ENCODE measurements at regions not wholly inside any gene's neighbourhood (a gene's known extent, or its start where the extent isn't known, plus 50 kb on each side); places are given as distances from the start of the nearest gene placed in this dataset.

- ChIA-PET CTCF (no interaction called here), POLR2A (no interaction called here)
- H3K4me3 ChIP-seq (ENCODE audit: control insufficient read depth in 1 of 7, extremely low read depth in 1 of 7, insufficient read depth in 4 of 7, low read depth in 2 of 7, low read length in 6 of 7), result no peak overlapping the region
- H3K36me3 ChIP-seq (ENCODE audit: control insufficient read depth in 4 of 4, insufficient read depth in 4 of 4, low read length in 3 of 4), result peaks cover 0 to 5% (median 0%) of the 10 kb centered on the region in 4 experiments
- DNase-seq, result no peak
- 81% methylated on average over 3 of the region's 3 CpGs for WGBS (ENCODE audit: insufficient coverage)
- H3K27me3 ChIP-seq (replicated peaks in 2 of 5; ENCODE audit: control insufficient read depth in 4 of 5, insufficient read depth in 5 of 5, low read length in 4 of 5), result no peaks in the 10 kb centered on the region
- H3K4me1 ChIP-seq (ENCODE audit: control extremely low read depth in 1 of 4, control insufficient read depth in 4 of 4, insufficient read depth in 4 of 4, low read length in 3 of 4), result peaks cover 0 to 6% (median 0%) of the 10 kb centered on the region in 4 experiments
- no peak overlapping the region for H3K27ac ChIP-seq (ENCODE audit: insufficient read depth in 1 of 2, low read depth in 1 of 2, low read length in 2 of 2, poor library complexity in 1 of 2, severe bottlenecking in 2 of 2)
- H3K9me3 ChIP-seq (ENCODE audit: control extremely low read depth in 1 of 5, control insufficient read depth in 4 of 5, insufficient read depth in 2 of 5, low read depth in 1 of 5, low read length in 4 of 5), result peaks cover 0 to 48% (median 20%) of the 10 kb centered on the region in 5 experiments
Measured at GRCh38 chr4:115355329-115355728, 241.9 kb upstream of the NDST4 start.

- peak; percentile 31 to 60 (median 50) for DNase-seq
- H3K9me3 ChIP-seq (ENCODE audit: control extremely low read depth in 1 of 5, control insufficient read depth in 4 of 5, insufficient read depth in 2 of 5, low read depth in 1 of 5, low read length in 4 of 5), result peaks cover 0 to 48% (median 20%) of the 10 kb centered on the region in 5 experiments
- peaks cover 0 to 6% (median 0%) of the 10 kb centered on the region in 4 experiments for H3K4me1 ChIP-seq (ENCODE audit: control extremely low read depth in 1 of 4, control insufficient read depth in 4 of 4, insufficient read depth in 4 of 4, low read length in 3 of 4)
- H3K4me3 ChIP-seq (ENCODE audit: control insufficient read depth in 1 of 7, extremely low read depth in 1 of 7, insufficient read depth in 4 of 7, low read depth in 2 of 7, low read length in 6 of 7), result no peak overlapping the region
- CTCF ChIA-PET, result no interaction called here
- no peak overlapping the region for H3K27ac ChIP-seq (ENCODE audit: insufficient read depth in 1 of 2, low read depth in 1 of 2, low read length in 2 of 2, poor library complexity in 1 of 2, severe bottlenecking in 2 of 2)
- peaks cover 0 to 5% (median 0%) of the 10 kb centered on the region in 4 experiments for H3K36me3 ChIP-seq (ENCODE audit: control insufficient read depth in 4 of 4, insufficient read depth in 4 of 4, low read length in 3 of 4)
- POLR2A ChIA-PET, result no interaction called here
- no peaks in the 10 kb centered on the region for H3K27me3 ChIP-seq (replicated peaks in 2 of 5; ENCODE audit: control insufficient read depth in 4 of 5, insufficient read depth in 5 of 5, low read length in 4 of 5)
- 100% methylated on average over 1 of the region's 1 CpG for WGBS (ENCODE audit: insufficient coverage)
Measured at GRCh38 chr4:115353370-115353769, 239.9 kb upstream of the NDST4 start.

GRCh38 chr4:115343171-115343570 is 229.8 kb upstream of the NDST4 start:
- H3K27me3 ChIP-seq (replicated peaks in 2 of 5; ENCODE audit: control insufficient read depth in 4 of 5, insufficient read depth in 5 of 5, low read length in 4 of 5), result no peaks in the 10 kb centered on the region
- H3K9me3 ChIP-seq (ENCODE audit: control extremely low read depth in 1 of 5, control insufficient read depth in 4 of 5, insufficient read depth in 2 of 5, low read depth in 1 of 5, low read length in 4 of 5), result peaks cover 0 to 2% (median 0%) of the 10 kb centered on the region in 5 experiments
- H3K4me3 ChIP-seq (ENCODE audit: control insufficient read depth in 1 of 7, extremely low read depth in 1 of 7, insufficient read depth in 4 of 7, low read depth in 2 of 7, low read length in 6 of 7), result no peak overlapping the region
- POLR2A ChIA-PET, result no interaction called here
- H3K4me1 ChIP-seq (ENCODE audit: control extremely low read depth in 1 of 4, control insufficient read depth in 4 of 4, insufficient read depth in 4 of 4, low read length in 3 of 4), result peaks cover 3 to 9% (median 5%) of the 10 kb centered on the region in 4 experiments
- no peak overlapping the region for H3K27ac ChIP-seq (ENCODE audit: insufficient read depth in 1 of 2, low read depth in 1 of 2, low read length in 2 of 2, poor library complexity in 1 of 2, severe bottlenecking in 2 of 2)
- DNase-seq, result peak in 2 of 3 donors; percentile 10 to 32
- CTCF ChIA-PET, result no interaction called here
- H3K36me3 ChIP-seq (ENCODE audit: control insufficient read depth in 4 of 4, insufficient read depth in 4 of 4, low read length in 3 of 4), result peaks cover 0 to 3% (median 0%) of the 10 kb centered on the region in 4 experiments

- ChIA-PET CTCF (no interaction called here), POLR2A (no interaction called here)
- H3K4me3 ChIP-seq (ENCODE audit: control insufficient read depth in 1 of 7, extremely low read depth in 1 of 7, insufficient read depth in 4 of 7, low read depth in 2 of 7, low read length in 6 of 7), result no peak overlapping the region
- H3K27ac ChIP-seq (ENCODE audit: insufficient read depth in 1 of 2, low read depth in 1 of 2, low read length in 2 of 2, poor library complexity in 1 of 2, severe bottlenecking in 2 of 2), result no peak overlapping the region
- no peaks in the 10 kb centered on the region for H3K27me3 ChIP-seq (replicated peaks in 2 of 5; ENCODE audit: control insufficient read depth in 4 of 5, insufficient read depth in 5 of 5, low read length in 4 of 5)
- no CpG with 5 or more reads among the region's 4 CpGs for WGBS (ENCODE audit: insufficient coverage)
- H3K4me1 ChIP-seq (ENCODE audit: control extremely low read depth in 1 of 4, control insufficient read depth in 4 of 4, insufficient read depth in 4 of 4, low read length in 3 of 4), result peaks cover 0 to 8% (median 0%) of the 10 kb centered on the region in 4 experiments
- no peaks in the 10 kb centered on the region for H3K9me3 ChIP-seq (ENCODE audit: control extremely low read depth in 1 of 5, control insufficient read depth in 4 of 5, insufficient read depth in 2 of 5, low read depth in 1 of 5, low read length in 4 of 5)
- peaks cover 0 to 4% (median 0%) of the 10 kb centered on the region in 4 experiments for H3K36me3 ChIP-seq (ENCODE audit: control insufficient read depth in 4 of 4, insufficient read depth in 4 of 4, low read length in 3 of 4)
- DNase-seq, result no peak
Measured at GRCh38 chr4:115334736-115335411, 221.5 kb upstream of the NDST4 start.

- POLR2A ChIA-PET, result interaction anchor here (0.6 kb wide), 1 partner anchor 1027 kb away, joined by 3 read pairs; no protein-coding TSS in a partner anchor
- no peaks in the 10 kb centered on the region for H3K27me3 ChIP-seq (replicated peaks in 2 of 5; ENCODE audit: control insufficient read depth in 4 of 5, insufficient read depth in 5 of 5, low read length in 4 of 5)
- WGBS (ENCODE audit: insufficient coverage), result no CpG with 5 or more reads among the region's 1 CpG
Measured at GRCh38 chr4:115332078-115332477, 218.7 kb upstream of the NDST4 start.

GRCh38 chr4:115331241-115331640 is 217.8 kb upstream of the NDST4 start:
- ChIA-PET CTCF (no interaction called here), POLR2A (interaction anchor here (0.6 kb wide), 1 partner anchor 1028 kb away, joined by 3 read pairs; no protein-coding TSS in a partner anchor)
- no peak overlapping the region for H3K27ac ChIP-seq (ENCODE audit: insufficient read depth in 1 of 2, low read depth in 1 of 2, low read length in 2 of 2, poor library complexity in 1 of 2, severe bottlenecking in 2 of 2)
- H3K9me3 ChIP-seq (ENCODE audit: control extremely low read depth in 1 of 5, control insufficient read depth in 4 of 5, insufficient read depth in 2 of 5, low read depth in 1 of 5, low read length in 4 of 5), result no peaks in the 10 kb centered on the region
- WGBS (ENCODE audit: insufficient coverage), result 80% methylated on average over 1 of the region's 2 CpGs
- peaks cover 2 to 20% (median 9%) of the 10 kb centered on the region in 4 experiments for H3K4me1 ChIP-seq (ENCODE audit: control extremely low read depth in 1 of 4, control insufficient read depth in 4 of 4, insufficient read depth in 4 of 4, low read length in 3 of 4)
- DNase-seq, result no peak
- no peak overlapping the region for H3K4me3 ChIP-seq (ENCODE audit: control insufficient read depth in 1 of 7, extremely low read depth in 1 of 7, insufficient read depth in 4 of 7, low read depth in 2 of 7, low read length in 6 of 7)
- no peaks in the 10 kb centered on the region for H3K27me3 ChIP-seq (replicated peaks in 2 of 5; ENCODE audit: control insufficient read depth in 4 of 5, insufficient read depth in 5 of 5, low read length in 4 of 5)
- peaks cover 0 to 5% (median 0%) of the 10 kb centered on the region in 4 experiments for H3K36me3 ChIP-seq (ENCODE audit: control insufficient read depth in 4 of 4, insufficient read depth in 4 of 4, low read length in 3 of 4)

More at GRCh38 chr4:115332078-115332477, 218.7 kb upstream of the NDST4 start:
- Histone ChIP-seq H3K4me3 (ENCODE audit: control insufficient read depth in 1 of 7, extremely low read depth in 1 of 7, insufficient read depth in 4 of 7, low read depth in 2 of 7, low read length in 6 of 7) (no peak overlapping the region), H3K9me3 (ENCODE audit: control extremely low read depth in 1 of 5, control insufficient read depth in 4 of 5, insufficient read depth in 2 of 5, low read depth in 1 of 5, low read length in 4 of 5) (no peaks in the 10 kb centered on the region), H3K4me1 (ENCODE audit: control extremely low read depth in 1 of 4, control insufficient read depth in 4 of 4, insufficient read depth in 4 of 4, low read length in 3 of 4) (peaks cover 0 to 12% (median 3%) of the 10 kb centered on the region in 4 experiments), H3K27ac (ENCODE audit: insufficient read depth in 1 of 2, low read depth in 1 of 2, low read length in 2 of 2, poor library complexity in 1 of 2, severe bottlenecking in 2 of 2) (no peak overlapping the region), H3K36me3 (ENCODE audit: control insufficient read depth in 4 of 4, insufficient read depth in 4 of 4, low read length in 3 of 4) (peaks cover 0 to 5% (median 0%) of the 10 kb centered on the region in 4 experiments)
- peak in 2 of 3 donors; percentile 15 to 38 for DNase-seq
- CTCF ChIA-PET, result interaction anchor here (0.8 kb wide), 1 partner anchor 15 kb away, joined by 3 read pairs; no protein-coding TSS in a partner anchor

GRCh38 chr4:115325836-115326235 is 212.4 kb upstream of the NDST4 start:
- Histone ChIP-seq H3K27ac (ENCODE audit: insufficient read depth in 1 of 2, low read depth in 1 of 2, low read length in 2 of 2, poor library complexity in 1 of 2, severe bottlenecking in 2 of 2) (peak overlapping the region; percentile 17 to 68), H3K9me3 (ENCODE audit: control extremely low read depth in 1 of 5, control insufficient read depth in 4 of 5, insufficient read depth in 2 of 5, low read depth in 1 of 5, low read length in 4 of 5) (no peaks in the 10 kb centered on the region), H3K27me3 (replicated peaks in 2 of 5; ENCODE audit: control insufficient read depth in 4 of 5, insufficient read depth in 5 of 5, low read length in 4 of 5) (no peaks in the 10 kb centered on the region), H3K36me3 (ENCODE audit: control insufficient read depth in 4 of 4, insufficient read depth in 4 of 4, low read length in 3 of 4) (peaks cover 0 to 5% (median 0%) of the 10 kb centered on the region in 4 experiments), H3K4me1 (ENCODE audit: control extremely low read depth in 1 of 4, control insufficient read depth in 4 of 4, insufficient read depth in 4 of 4, low read length in 3 of 4) (peaks cover 19 to 61% (median 41%) of the 10 kb centered on the region in 4 experiments), H3K4me3 (ENCODE audit: control insufficient read depth in 1 of 7, extremely low read depth in 1 of 7, insufficient read depth in 4 of 7, low read depth in 2 of 7, low read length in 6 of 7) (peak overlapping the region in 2 of 7 experiments; percentile 13 to 50)
- DNase-seq, result peak; percentile 36 to 76 (median 59)
- WGBS (ENCODE audit: insufficient coverage), result 0% methylated on average over 1 of the region's 2 CpGs
- ChIA-PET CTCF (no interaction called here), POLR2A (interaction anchor here (1.4 kb wide), 1 partner anchor 34 kb away, joined by 3 read pairs; no protein-coding TSS in a partner anchor)

Measured in common myeloid progenitor, CD34-positive (primary cell).